K562 (cell line): ENCODE measurements at regions not wholly inside any gene's neighbourhood (a gene's known extent, or its start where the extent isn't known, plus 50 kb on each side); places are given as distances from the start of the nearest gene placed in this dataset.

Source experiments
- ATAC-seq: fragments of 200-7000 bp; cut with Tn5 transposase; 3 replicates; pipeline ENCODE4 v1.9.1; 2020; ENCODE audit warnings: moderate library complexity
- BruUV-seq: library from RNA; stranded (reverse); fragments of 400-500 nt; replicated peaks from 2 replicates; lab custom pipeline; 2021; lab: Mats Ljungman, UMichigan
- CTCF ChIA-PET: fragments of 300-600 bp; formaldehyde crosslinking; extraction: SDS; loops from one replicate; lab custom pipeline; 2021; ENCODE audit warnings: low intra/inter-chr PET ratio; lab: Yijun Ruan, JAX
- POLR2A ChIA-PET: fragments of 300-600, 350-650 bp; sonication (Branson Sonifier 250); formaldehyde crosslinking; extraction: SDS; loops from one replicate; lab custom pipeline; 2021; ENCODE audit warnings: antibody characterized with exemption, inconsistent platforms; lab: Yijun Ruan, JAX
- DNase-seq, 4 experiments: peaks; one replicate each; pipeline versions ENCODE4 v3.0.0 to v3.0.0-alpha.2; 2011 to 2018; ENCODE audit warnings: low spot score in 3 of 4, mixed read lengths in 3 of 4; ENCODE audit errors: extremely low read depth in 1 of 4
- FAIRE-seq: peaks from 2 replicates; lab custom pipeline; 2011; peaks lifted over from hg19 to GRCh38; lab: Jason Lieb, UNC
- H2AFZ ChIP-seq: 2 replicates; pipeline ENCODE4 v1.6.0; 2011; ENCODE audit warnings: low read depth, low read length, control low read depth, inconsistent platforms
- H3K27ac ChIP-seq: fragments of 200-600 bp; 3 replicates; pipeline ENCODE4 v1.8.0; 2011; ENCODE audit warnings: low read depth, mild to moderate bottlenecking, control low read depth, inconsistent platforms, low read length, moderate library complexity, mixed read lengths; ENCODE audit errors: extremely low read depth
- H3K27me3 ChIP-seq, 2 experiments: fragments of 300-600 bp in 1 of 2; 2 replicates in 1 of 2; 3 replicates in 1 of 2; pipeline versions ENCODE4 v1.6.0 to v1.8.0; 2011; ENCODE audit warnings: inconsistent platforms in 2 of 2, low read length in 2 of 2, mild to moderate bottlenecking in 1 of 2, mixed read lengths in 1 of 2, moderate library complexity in 1 of 2; ENCODE audit not compliant: control insufficient read depth in 2 of 2, insufficient read depth in 2 of 2
- H3K36me3 ChIP-seq: fragments of 300-600 bp; 3 replicates; pipeline ENCODE4 v1.8.0; 2011; ENCODE audit warnings: mild to moderate bottlenecking, low read length, inconsistent platforms; ENCODE audit not compliant: control insufficient read depth, insufficient read depth
- H3K4me1 ChIP-seq, 2 experiments: fragments of 200-600 bp in 1 of 2; replicated peaks in 1 of 2; 2 replicates in 1 of 2; 3 replicates in 1 of 2; pipeline versions ENCODE4 v1.5.1 to v1.8.0; 2011; ENCODE audit warnings: inconsistent platforms in 2 of 2, low read length in 2 of 2, mild to moderate bottlenecking in 1 of 2, mixed read lengths in 1 of 2, moderate library complexity in 1 of 2; ENCODE audit not compliant: control insufficient read depth in 2 of 2, insufficient read depth in 2 of 2
- H3K4me2 ChIP-seq: 2 replicates; pipeline ENCODE4 v1.6.1; 2011; ENCODE audit warnings: low read length, control low read depth, inconsistent platforms, mixed read lengths; ENCODE audit not compliant: insufficient read depth
- H3K4me3 ChIP-seq: fragments of 200-600 bp; sonication (generic), shearing (Covaris generic); 2 replicates; pipeline ENCODE4 v1.5.1; 2016; ENCODE audit warnings: control low read depth, inconsistent platforms
- H3K79me2 ChIP-seq: fragments of 200-600 bp; 3 replicates; pipeline ENCODE4 v1.8.0; 2011; ENCODE audit warnings: low read length, inconsistent platforms; ENCODE audit not compliant: control insufficient read depth, insufficient read depth
- H3K9ac ChIP-seq, 2 experiments: 2 replicates each; pipeline versions ENCODE4 v1.6.0 to v1.6.1; 2011; ENCODE audit warnings: low read depth in 2 of 2, low read length in 2 of 2, control low read depth in 1 of 2, inconsistent platforms in 1 of 2, mild to moderate bottlenecking in 1 of 2, mixed read lengths in 1 of 2; ENCODE audit not compliant: insufficient read depth in 1 of 2
- H3K9me1 ChIP-seq: one replicate; pipeline ENCODE4 v1.6.0; 2011; ENCODE audit warnings: inconsistent platforms, mild to moderate bottlenecking, low read length, moderate library complexity; ENCODE audit not compliant: control insufficient read depth, insufficient read depth
- H3K9me3 ChIP-seq: replicated peaks from 2 replicates; pipeline ENCODE4 v1.5.1; 2011; ENCODE audit warnings: low read depth, low read length, inconsistent platforms; ENCODE audit not compliant: control insufficient read depth, insufficient read depth
- H4K20me1 ChIP-seq: replicated peaks from 2 replicates; pipeline ENCODE4 v1.6.1; 2011; ENCODE audit warnings: low read length, inconsistent platforms, mixed read lengths; ENCODE audit not compliant: control insufficient read depth, insufficient read depth
- AFF1 ChIP-seq, 2 experiments: fragments of 450-650 bp; IDR thresholded peaks; 2 replicates each; pipeline ENCODE4 v1.6.1; 2018; ENCODE audit warnings: mild to moderate bottlenecking in 2 of 2, low read depth in 1 of 2; ENCODE audit not compliant: partially characterized antibody in 2 of 2
- FOXA1 ChIP-seq: fragments of 450-650 bp; IDR thresholded peaks from 2 replicates; pipeline ENCODE4 v1.6.1; 2016; ENCODE audit warnings: mild to moderate bottlenecking, borderline replicate concordance
- FOXP4 ChIP-seq: sonication (generic); formaldehyde crosslinking; IDR thresholded peaks from 2 replicates; pipeline ENCODE4 v1.8.0; 2022; ENCODE audit warnings: mild to moderate bottlenecking, missing genetic modification reagents, borderline replicate concordance
- KAT8 ChIP-seq: fragments of 450-650 bp; IDR thresholded peaks from 2 replicates; pipeline ENCODE4 v1.6.1; 2016; ENCODE audit warnings: low read depth, mild to moderate bottlenecking
- POLR2B ChIP-seq: fragments of 450-650 bp; IDR thresholded peaks from 2 replicates; pipeline ENCODE4 v1.6.1; 2018; ENCODE audit warnings: low read depth; ENCODE audit not compliant: partially characterized antibody
- RB1 ChIP-seq: fragments of 450-650 bp; IDR thresholded peaks from 2 replicates; pipeline ENCODE4 v1.6.1; 2017; ENCODE audit warnings: low read depth, mild to moderate bottlenecking
- SMAD2 ChIP-seq: fragments of 150-350 bp; IDR thresholded peaks from 2 replicates; pipeline ENCODE4 v1.6.1; 2014; ENCODE audit warnings: low read depth, mild to moderate bottlenecking, low read length
- ZNF133 ChIP-seq: fragments of 250-450 bp; sonication (Bioruptor Pico); IDR thresholded peaks from 2 replicates; pipeline ENCODE4 v1.4.0; 2020; ENCODE audit warnings: mild to moderate bottlenecking
- ZNF277 ChIP-seq: fragments of 250-450 bp; sonication (Bioruptor Pico); IDR thresholded peaks from 2 replicates; pipeline ENCODE4 v1.8.0; 2022; ENCODE audit warnings: inconsistent platforms, mild to moderate bottlenecking, moderate library complexity, borderline replicate concordance
- ZNF707 ChIP-seq: fragments of 250-450 bp; sonication (Bioruptor Pico); conservative IDR thresholded peaks from 2 replicates; pipeline ENCODE4 v1.8.0; 2022; ENCODE audit warnings: inconsistent platforms, mild to moderate bottlenecking, moderate library complexity
- whole genome bisulfite sequencing: fragments of 100-300 bp; shearing (Covaris generic); methylation state at CpG from one replicate; pipeline ENCODE4 v1.1.6; 2016; ENCODE audit warnings: low coverage, mixed read lengths; ENCODE audit not compliant: insufficient coverage; ENCODE audit errors: missing lambda C conversion rate; 5-methylcytosine and 5-hydroxymethylcytosine counted together
- in situ Hi-C: fragments of 300-500 bp; cut with MboI; formaldehyde crosslinking; loops from 4 replicates; pipeline ENCODE4 v1.15.0; 2018; ENCODE audit warnings: inconsistent platforms, mixed read lengths
- intact Hi-C: fragments of 100-400 bp; cut with micrococcal nuclease; formaldehyde crosslinking; loops from 2 replicates; pipeline ENCODE4 v1.14.2; 2022
- TF ChIP-seq, protein P1 (sequence below): fragments of 250-450 bp; sonication (Bioruptor Pico); IDR thresholded peaks from 2 replicates; pipeline ENCODE4 v1.8.0; 2021; ENCODE audit warnings: moderate library complexity, mild to moderate bottlenecking, inconsistent platforms
- TF ChIP-seq, protein P2 (sequence below): fragments of 450-650 bp; IDR thresholded peaks from one replicate; pipeline ENCODE4 v1.6.1; 2018; ENCODE audit warnings: mild to moderate bottlenecking, moderate library complexity; ENCODE audit not compliant: partially characterized antibody

GRCh38 chr5:8694545-8694944, 825.6 kb downstream of the MTRR start:
- Histone ChIP-seq H3K36me3 (no peaks in the 10 kb centered on the region), H3K79me2 (no peaks in the 10 kb centered on the region), H3K9me1 (no peaks in the 10 kb centered on the region), H3K4me2 (no peak overlapping the region), H3K27me3 (no peaks in the 10 kb centered on the region), H2AFZ (no peak overlapping the region), H4K20me1 (no peaks in the 10 kb centered on the region), H3K4me1 (no peaks in the 10 kb centered on the region), H3K4me3 (no peak overlapping the region), H3K27ac (no peak overlapping the region), H3K9ac (no peak overlapping the region), H3K9me3 (no peaks in the 10 kb centered on the region)
- POLR2A ChIA-PET = no interaction called here
- no TSS peak for BruUV-seq
- ATAC-seq (no peak), DNase-seq (no peak), FAIRE-seq (no peak)
- CTCF ChIA-PET = no interaction called here
- 0% methylated on average over 3 of the region's 3 CpGs for WGBS
- intact Hi-C loops (no loop called here), in situ Hi-C loops (loop anchor here (10.0 kb wide), 1 partner anchor 150 kb away; no protein-coding TSS in a partner anchor)
- TF ChIP-seq FOXA1 (no peak), RB1 (no peak), ZNF707 (CRISPR knock-in tag) (no peak), POLR2B (no peak), FOXP4 (CRISPR knock-in tag) (no peak), AFF1 (IDR thresholded peaks at IDR 0.05; ENCODE audit: low read depth in 1 of 2, partially characterized antibody in 2 of 2) (no peak), ZNF133 (no peak), ZNF277 (CRISPR knock-in tag) (no peak), SMAD2 (no peak), KAT8 (no peak)
- TF ChIP-seq, protein P1, sequence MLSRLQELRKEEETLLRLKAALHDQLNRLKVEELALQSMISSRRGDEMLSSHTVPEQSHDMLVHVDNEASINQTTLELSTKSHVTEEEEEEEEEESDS = no peak
- TF ChIP-seq, protein P2, sequence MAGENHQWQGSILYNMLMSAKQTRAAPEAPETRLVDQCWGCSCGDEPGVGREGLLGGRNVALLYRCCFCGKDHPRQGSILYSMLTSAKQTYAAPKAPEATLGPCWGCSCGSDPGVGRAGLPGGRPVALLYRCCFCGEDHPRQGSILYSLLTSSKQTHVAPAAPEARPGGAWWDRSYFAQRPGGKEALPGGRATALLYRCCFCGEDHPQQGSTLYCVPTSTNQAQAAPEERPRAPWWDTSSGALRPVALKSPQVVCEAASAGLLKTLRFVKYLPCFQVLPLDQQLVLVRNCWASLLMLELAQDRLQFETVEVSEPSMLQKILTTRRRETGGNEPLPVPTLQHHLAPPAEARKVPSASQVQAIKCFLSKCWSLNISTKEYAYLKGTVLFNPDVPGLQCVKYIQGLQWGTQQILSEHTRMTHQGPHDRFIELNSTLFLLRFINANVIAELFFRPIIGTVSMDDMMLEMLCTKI = no peak
